ENCODE measurements at regions not wholly inside any gene's neighbourhood (a gene's known extent, or its start where the extent isn't known, plus 50 kb on each side); places are given as distances from the start of the nearest gene placed in this dataset.

- intact Hi-C loops (cut with micrococcal nuclease), result no loop called here
- Mint-ChIP-seq H3K27me3 (ENCODE audit: insufficient read depth) (peaks cover 5% of the 10 kb centered on the region), H3K4me3 (no peak overlapping the region), H3K4me1 (ENCODE audit: low read depth) (peaks cover 18% of the 10 kb centered on the region), H3K9me3 (no peaks in the 10 kb centered on the region), H3K27ac (no peak overlapping the region), H3K36me3 (ENCODE audit: low read depth) (no peaks in the 10 kb centered on the region)
- DNase-seq (ENCODE audit: low spot score), result no peak
Measured at GRCh38 chr6:90356012-90356421, 59.4 kb upstream of the BACH2 start.

DNA sequence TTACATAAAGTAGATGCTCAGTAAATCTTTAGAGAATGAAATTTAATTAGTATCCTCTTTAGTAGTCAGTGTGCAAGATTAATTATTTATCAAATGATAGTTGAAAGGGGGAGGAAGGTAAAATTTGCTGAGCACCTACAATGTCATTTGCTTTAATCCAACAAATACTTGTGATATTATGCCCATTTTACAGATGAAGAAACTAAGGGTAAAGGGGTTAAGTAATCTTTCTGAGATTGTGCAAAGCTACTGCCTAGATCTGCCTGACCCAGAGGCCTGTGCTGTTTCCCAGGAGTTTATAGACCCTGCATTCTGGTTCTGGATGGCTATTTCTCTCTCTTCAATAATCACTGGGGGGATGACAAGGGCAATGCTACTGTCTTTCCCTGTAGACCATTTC lies 58.3 kb upstream of the BACH2 start:
- H3K36me3 Mint-ChIP-seq (ENCODE audit: low read depth), result peaks cover 2% of the 10 kb centered on the region
- no peak overlapping the region for H3K27ac Mint-ChIP-seq
- no peaks in the 10 kb centered on the region for H3K9me3 Mint-ChIP-seq
- intact Hi-C loops (cut with micrococcal nuclease), result loop anchor here (5.0 kb wide), 1 partner anchor 123 kb away; no protein-coding TSS in a partner anchor
- no peak for DNase-seq (ENCODE audit: low spot score)
- peaks cover 28% of the 10 kb centered on the region for H3K4me1 Mint-ChIP-seq (ENCODE audit: low read depth)
- H3K4me3 Mint-ChIP-seq, result no peak overlapping the region
- peaks cover 5% of the 10 kb centered on the region for H3K27me3 Mint-ChIP-seq (ENCODE audit: insufficient read depth)

GRCh38 chr6:90351696-90352095 lies 55.1 kb upstream of the BACH2 start:
- H3K4me1 Mint-ChIP-seq (ENCODE audit: low read depth), result peaks cover 42% of the 10 kb centered on the region
- peaks cover 7% of the 10 kb centered on the region for H3K9me3 Mint-ChIP-seq
- peaks cover 7% of the 10 kb centered on the region for H3K27me3 Mint-ChIP-seq (ENCODE audit: insufficient read depth)
- intact Hi-C loops (cut with micrococcal nuclease), result loop anchor here (1.0 to 5.0 kb wide), 8 partner anchors 19 to 128 kb away; partner anchors contain the start of gene BACH2
- DNase-seq (ENCODE audit: low spot score), result no peak
- H3K27ac Mint-ChIP-seq, result peak overlapping the region; percentile 75
- H3K36me3 Mint-ChIP-seq (ENCODE audit: low read depth), result peaks cover 4% of the 10 kb centered on the region
- no peak overlapping the region for H3K4me3 Mint-ChIP-seq

- intact Hi-C loops (cut with micrococcal nuclease), result loop anchor here (1.0 to 5.0 kb wide), 8 partner anchors 19 to 128 kb away; partner anchors contain the start of gene BACH2
- H3K27me3 Mint-ChIP-seq (ENCODE audit: insufficient read depth), result peaks cover 10% of the 10 kb centered on the region
- DNase-seq (ENCODE audit: low spot score), result peak; percentile 38
- peaks cover 7% of the 10 kb centered on the region for H3K9me3 Mint-ChIP-seq
- H3K27ac Mint-ChIP-seq, result peak overlapping the region; percentile 78
- peaks cover 46% of the 10 kb centered on the region for H3K4me1 Mint-ChIP-seq (ENCODE audit: low read depth)
- peaks cover 4% of the 10 kb centered on the region for H3K36me3 Mint-ChIP-seq (ENCODE audit: low read depth)
- H3K4me3 Mint-ChIP-seq, result peak overlapping the region; percentile 39
Measured at GRCh38 chr6:90350689-90351554, 54.3 kb upstream of the BACH2 start.

GRCh38 chr6:90347411-90347851 lies 50.8 kb upstream of the BACH2 start:
- peaks cover 42% of the 10 kb centered on the region for H3K4me1 Mint-ChIP-seq (ENCODE audit: low read depth)
- H3K36me3 Mint-ChIP-seq (ENCODE audit: low read depth), result peaks cover 4% of the 10 kb centered on the region
- intact Hi-C loops (cut with micrococcal nuclease), result loop anchor here (1.0 kb wide), 4 partner anchors 27 to 98 kb away; no protein-coding TSS in a partner anchor
- peaks cover 15% of the 10 kb centered on the region for H3K27me3 Mint-ChIP-seq (ENCODE audit: insufficient read depth)
- no peak overlapping the region for H3K4me3 Mint-ChIP-seq
- DNase-seq (ENCODE audit: low spot score), result no peak
- peak overlapping the region; percentile 85 for H3K27ac Mint-ChIP-seq
- H3K9me3 Mint-ChIP-seq, result peaks cover 7% of the 10 kb centered on the region

DNA sequence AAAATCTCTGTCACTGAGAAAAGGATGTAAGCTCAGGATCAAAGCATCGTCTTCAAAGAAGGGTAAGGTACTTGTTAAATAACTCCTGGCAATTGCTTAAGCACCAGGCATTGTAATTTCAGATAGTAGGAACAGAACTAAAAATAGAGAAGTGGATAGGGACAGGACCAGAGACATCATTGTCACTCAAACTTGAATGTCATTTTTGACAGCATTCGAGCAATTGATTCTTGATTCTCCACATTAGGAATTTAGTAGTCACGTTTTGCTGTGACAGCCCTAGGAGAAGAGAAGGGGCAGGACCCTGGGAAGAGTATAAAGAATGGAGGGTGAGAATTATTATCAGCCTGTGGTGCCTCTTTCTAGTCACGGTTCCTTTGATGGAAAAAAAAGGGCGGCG lies 50.1 kb upstream of the BACH2 start:
- no peak overlapping the region for H3K4me3 Mint-ChIP-seq
- peaks cover 4% of the 10 kb centered on the region for H3K36me3 Mint-ChIP-seq (ENCODE audit: low read depth)
- H3K4me1 Mint-ChIP-seq (ENCODE audit: low read depth), result peaks cover 35% of the 10 kb centered on the region
- peaks cover 7% of the 10 kb centered on the region for H3K9me3 Mint-ChIP-seq
- no peak overlapping the region for H3K27ac Mint-ChIP-seq
- no peak for DNase-seq (ENCODE audit: low spot score)
- H3K27me3 Mint-ChIP-seq (ENCODE audit: insufficient read depth), result peaks cover 15% of the 10 kb centered on the region
- intact Hi-C loops (cut with micrococcal nuclease), result loop anchor here (1.0 kb wide), 4 partner anchors 26 to 99 kb away; no protein-coding TSS in a partner anchor
